Lung (tissue), 11 donors: ENCODE measurements at regions not wholly inside any gene's neighbourhood (a gene's known extent, or its start where the extent isn't known, plus 50 kb on each side); places are given as distances from the start of the nearest gene placed in this dataset.

Experiments
- ATAC-seq: fragments of 200-7000 bp; cut with Tn5 transposase; one replicate; pipeline ENCODE4 v1.9.1; 2020; ENCODE audit warnings: moderate number of reproducible peaks; ENCODE audit not compliant: insufficient read depth, low FRiP score
- DNase-seq, 3 donors: peaks; one replicate each; pipeline ENCODE4 v3.0.0-alpha.2; 2013 to 2017
- H3K27ac ChIP-seq, 2 donors: one replicate each; pipeline ENCODE4 v1.5.1; 2013; ENCODE audit warnings: mild to moderate bottlenecking in 2 of 2, moderate library complexity in 2 of 2, control low read depth in 1 of 2, inconsistent platforms in 1 of 2, low read depth in 1 of 2, low read length in 1 of 2
- H3K27me3 ChIP-seq, 3 donors: one replicate each; pipeline ENCODE4 v1.5.1; 2013; ENCODE audit warnings: low read length in 2 of 3; ENCODE audit not compliant: control insufficient read depth in 3 of 3, insufficient read depth in 3 of 3
- H3K36me3 ChIP-seq, 4 donors: one replicate each; pipeline ENCODE4 v1.5.1; 2013; ENCODE audit warnings: low read length in 4 of 4, mild to moderate bottlenecking in 1 of 4, moderate library complexity in 1 of 4; ENCODE audit not compliant: control insufficient read depth in 4 of 4, insufficient read depth in 4 of 4
- H3K4me1 ChIP-seq, 5 donors: one replicate each; pipeline ENCODE4 v1.5.1; 2013; ENCODE audit warnings: low read length in 5 of 5, mild to moderate bottlenecking in 2 of 5, moderate library complexity in 1 of 5; ENCODE audit not compliant: control insufficient read depth in 5 of 5, insufficient read depth in 5 of 5
- H3K4me3 ChIP-seq: one replicate; pipeline ENCODE4 v1.5.1; 2013; ENCODE audit warnings: mild to moderate bottlenecking, control low read depth, moderate library complexity
- H3K9ac ChIP-seq, 2 donors: one replicate each; pipeline ENCODE4 v1.5.1; 2013; ENCODE audit warnings: low read length in 2 of 2, control low read depth in 1 of 2; ENCODE audit not compliant: insufficient read depth in 1 of 2
- H3K9me3 ChIP-seq, 4 donors: one replicate each; pipeline ENCODE4 v1.5.1; 2013; ENCODE audit warnings: low read length in 3 of 4, mild to moderate bottlenecking in 1 of 4, moderate library complexity in 1 of 4; ENCODE audit not compliant: control insufficient read depth in 4 of 4, insufficient read depth in 3 of 4
- WGBS, 2 donors: extraction: QIAGEN DNeasy Blood & Tissue Kit; methylation state at CpG; one replicate each; pipeline ENCODE4 v1.1.7; 2013; 5-methylcytosine and 5-hydroxymethylcytosine counted together
- TF ChIP-seq, protein P1 (sequence below): IDR thresholded peaks from 2 replicates; pipeline ENCODE4 v1.5.1; 2012; ENCODE audit warnings: mild to moderate bottlenecking; ENCODE audit errors: control extremely low read depth, extremely low read depth
- donor health status: control.
- donor health status: control.
- donor health status: Bipolar disorder and iron deficiency.
- donor health status: healthy.
- donor health status: DM: yes; HTN: yes; CAD: no.

DNA sequence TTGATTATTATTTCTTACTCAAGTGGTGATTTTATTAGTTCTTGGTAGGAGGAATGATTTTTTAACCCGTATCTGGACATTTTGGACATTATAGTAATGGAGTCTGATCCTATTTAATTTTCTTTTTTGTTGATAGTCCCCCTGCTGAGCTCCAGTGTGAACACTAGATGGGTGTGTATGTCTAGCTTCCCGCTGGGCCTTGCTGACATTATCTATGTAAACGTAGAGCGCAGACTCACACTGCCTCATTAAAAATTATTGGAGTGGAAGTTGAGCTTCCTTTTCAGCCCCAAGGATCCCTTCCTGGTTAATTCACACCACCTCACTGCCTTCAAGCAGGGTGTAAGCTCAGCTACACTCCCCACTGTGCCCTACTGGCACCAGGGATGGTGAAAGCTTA, 467.6 kb upstream of the PKN2 start:
- 87 to 94% methylated on average over 4 of the region's 4 CpGs for WGBS, 2 donors
- H3K4me1 ChIP-seq, result no peaks in the 10 kb centered on the region
- no peak overlapping the region for H3K9ac ChIP-seq
- TF ChIP-seq, protein P1, sequence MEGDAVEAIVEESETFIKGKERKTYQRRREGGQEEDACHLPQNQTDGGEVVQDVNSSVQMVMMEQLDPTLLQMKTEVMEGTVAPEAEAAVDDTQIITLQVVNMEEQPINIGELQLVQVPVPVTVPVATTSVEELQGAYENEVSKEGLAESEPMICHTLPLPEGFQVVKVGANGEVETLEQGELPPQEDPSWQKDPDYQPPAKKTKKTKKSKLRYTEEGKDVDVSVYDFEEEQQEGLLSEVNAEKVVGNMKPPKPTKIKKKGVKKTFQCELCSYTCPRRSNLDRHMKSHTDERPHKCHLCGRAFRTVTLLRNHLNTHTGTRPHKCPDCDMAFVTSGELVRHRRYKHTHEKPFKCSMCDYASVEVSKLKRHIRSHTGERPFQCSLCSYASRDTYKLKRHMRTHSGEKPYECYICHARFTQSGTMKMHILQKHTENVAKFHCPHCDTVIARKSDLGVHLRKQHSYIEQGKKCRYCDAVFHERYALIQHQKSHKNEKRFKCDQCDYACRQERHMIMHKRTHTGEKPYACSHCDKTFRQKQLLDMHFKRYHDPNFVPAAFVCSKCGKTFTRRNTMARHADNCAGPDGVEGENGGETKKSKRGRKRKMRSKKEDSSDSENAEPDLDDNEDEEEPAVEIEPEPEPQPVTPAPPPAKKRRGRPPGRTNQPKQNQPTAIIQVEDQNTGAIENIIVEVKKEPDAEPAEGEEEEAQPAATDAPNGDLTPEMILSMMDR, result no peak
- no peak overlapping the region for H3K4me3 ChIP-seq
- no peaks in the 10 kb centered on the region for H3K36me3 ChIP-seq
- H3K27ac ChIP-seq, result no peak overlapping the region
- DNase-seq (no peak), ATAC-seq (no peak)
- H3K9me3 ChIP-seq, result peaks cover 0 to 4% (median 0%) of the 10 kb centered on the region in 4 donors
- H3K27me3 ChIP-seq, result no peaks in the 10 kb centered on the region

DNA sequence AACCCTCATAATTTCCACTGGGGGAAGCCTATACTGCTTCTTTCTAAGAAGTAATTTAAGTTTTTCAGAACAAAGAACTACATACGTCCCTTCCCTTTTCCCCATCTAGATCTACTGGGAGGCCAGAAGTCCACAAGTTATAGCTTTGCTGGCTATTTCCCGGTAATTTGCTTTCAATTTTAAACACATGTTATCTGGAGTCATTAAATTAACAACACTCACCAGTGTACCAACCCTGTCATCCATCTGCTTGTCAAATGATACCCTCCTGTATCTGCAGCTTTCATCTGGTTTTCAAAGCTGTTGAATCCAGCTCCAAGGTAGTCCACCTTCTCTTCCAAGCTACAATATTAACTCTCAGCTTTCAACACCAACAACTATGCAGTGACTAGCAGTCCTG, 466.7 kb upstream of the PKN2 start:
- TF ChIP-seq, protein P1, result no peak
- no peak for DNase-seq
- no peak for ATAC-seq
- Histone ChIP-seq H3K4me1 (no peaks in the 10 kb centered on the region), H3K4me3 (no peak overlapping the region), H3K36me3 (no peaks in the 10 kb centered on the region), H3K27me3 (no peaks in the 10 kb centered on the region), H3K9ac (no peak overlapping the region), H3K27ac (no peak overlapping the region), H3K9me3 (peaks cover 0 to 4% (median 0%) of the 10 kb centered on the region in 4 donors)
- WGBS, 2 donors, result 80 to 85% methylated on average over 2 of the region's 2 CpGs

DNA sequence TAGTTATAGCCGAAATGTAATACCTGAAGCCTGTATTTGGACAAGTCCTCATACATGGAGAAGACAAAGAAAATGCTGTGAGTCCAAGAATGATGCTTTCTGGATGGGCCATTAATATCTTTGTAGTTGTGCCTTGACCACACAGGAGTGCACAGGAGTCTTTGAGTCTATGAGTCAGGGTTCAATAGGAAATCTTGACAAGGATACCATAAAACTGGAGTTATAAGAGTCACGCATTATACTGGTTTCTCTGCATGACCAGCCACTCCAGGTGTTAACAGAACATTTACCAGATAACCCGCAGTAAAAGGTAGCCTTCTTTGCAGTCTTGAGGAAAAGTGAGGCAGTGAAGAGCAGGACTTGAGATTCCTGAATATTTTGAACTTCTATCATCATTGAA, 464.6 kb upstream of the PKN2 start:
- Histone ChIP-seq H3K27ac (no peak overlapping the region), H3K9ac (no peak overlapping the region), H3K27me3 (no peaks in the 10 kb centered on the region), H3K9me3 (peaks cover 0 to 1% (median 0%) of the 10 kb centered on the region in 4 donors), H3K36me3 (no peaks in the 10 kb centered on the region), H3K4me3 (no peak overlapping the region), H3K4me1 (peaks cover 0 to under 1% (median 0%) of the 10 kb centered on the region in 5 donors)
- ATAC-seq, result no peak
- TF ChIP-seq, protein P1, result no peak
- WGBS, 2 donors, result 89 to 91% methylated on average over 3 of the region's 3 CpGs
- DNase-seq, result no peak

DNA sequence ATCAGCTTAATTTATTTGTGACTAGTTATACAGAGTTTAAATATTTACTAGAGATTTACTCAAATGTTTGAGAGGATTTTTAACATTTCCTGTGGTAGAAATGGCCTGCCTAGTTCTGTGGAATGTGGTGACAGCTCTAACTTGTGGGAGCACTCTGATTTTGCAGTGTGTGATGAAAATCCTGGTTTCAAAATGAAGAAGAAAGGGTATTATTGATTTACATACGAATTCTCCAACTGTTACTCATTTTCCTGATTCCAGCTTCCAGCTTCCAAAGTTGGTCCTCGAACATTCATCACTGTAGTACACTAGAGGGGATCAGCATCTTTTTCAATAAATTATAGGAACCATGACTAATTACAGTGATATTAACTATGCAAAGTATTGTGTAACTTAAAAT, 462.7 kb upstream of the PKN2 start:
- ATAC-seq, result no peak

More for the DNA sequence above, 462.7 kb upstream of the PKN2 start:
- no peak overlapping the region for H3K4me3 ChIP-seq
- H3K4me1 ChIP-seq, result peaks cover 0 to 6% (median 0%) of the 10 kb centered on the region in 5 donors
- no peaks in the 10 kb centered on the region for H3K9me3 ChIP-seq
- no peaks in the 10 kb centered on the region for H3K36me3 ChIP-seq
- no peak for DNase-seq
- WGBS, 2 donors, result 78 to 82% methylated on average over 2 of the region's 2 CpGs
- no peaks in the 10 kb centered on the region for H3K27me3 ChIP-seq
- H3K27ac ChIP-seq, result no peak overlapping the region
- TF ChIP-seq, protein P1, result no peak
- no peak overlapping the region for H3K9ac ChIP-seq
